Panc1 (cell line): ENCODE measurements at regions not wholly inside any gene's neighbourhood (a gene's known extent, or its start where the extent isn't known, plus 50 kb on each side); places are given as distances from the start of the nearest gene placed in this dataset.

Source experiments
- ATAC-seq: fragments of 200-7000 bp; cut with Tn5 transposase; 2 replicates; pipeline ENCODE4 v1.9.1; 2020; ENCODE audit warnings: mild to moderate bottlenecking, moderate library complexity
- BruUV-seq: library from RNA; stranded (reverse); fragments of 400-500 nt; replicated peaks from 2 replicates; lab custom pipeline; 2021; lab: Mats Ljungman, UMichigan
- CTCF ChIA-PET: fragments of 300-600 bp; sonication (Branson Sonifier 250); formaldehyde crosslinking; loops from one replicate; lab custom pipeline; 2022; ENCODE audit warnings: antibody characterized with exemption; lab: Charles Lee
- POLR2A ChIA-PET: fragments of 300-600 bp; sonication (Branson Sonifier 250); formaldehyde crosslinking; loops from one replicate; lab custom pipeline; 2022; ENCODE audit warnings: antibody characterized with exemption; lab: Charles Lee
- DNase-seq: peaks from one replicate; pipeline ENCODE4 v3.0.0-alpha.2; 2010; ENCODE audit warnings: low read depth, low spot score
- H3K27ac ChIP-seq: 2 replicates; pipeline ENCODE4 v1.5.1; 2011; ENCODE audit warnings: mild to moderate bottlenecking, low read length, inconsistent platforms
- H3K27me3 ChIP-seq: fragments of 200-500 bp; sonication (Bioruptor generic); 2 replicates; pipeline ENCODE4 v1.6.0; 2014; ENCODE audit warnings: low read length, inconsistent platforms; ENCODE audit not compliant: control insufficient read depth, insufficient read depth
- H3K36me3 ChIP-seq: fragments of 200-500 bp; sonication (Bioruptor generic); 2 replicates; pipeline ENCODE4 v1.5.1; 2014; ENCODE audit warnings: inconsistent platforms, mild to moderate bottlenecking, low read length, moderate library complexity; ENCODE audit not compliant: control insufficient read depth, insufficient read depth
- H3K4me1 ChIP-seq: 2 replicates; pipeline ENCODE4 v1.5.1; 2011; ENCODE audit warnings: inconsistent platforms, mild to moderate bottlenecking, low read length, moderate library complexity; ENCODE audit not compliant: control insufficient read depth, insufficient read depth
- H3K4me3 ChIP-seq, 2 experiments: 2 replicates each; pipeline ENCODE4 v1.5.1; 2011 to 2012; ENCODE audit warnings: low read depth in 2 of 2, low read length in 2 of 2, mild to moderate bottlenecking in 2 of 2, inconsistent platforms in 1 of 2, moderate library complexity in 1 of 2
- H3K9me3 ChIP-seq: fragments of 200-500 bp; sonication (Bioruptor generic); 2 replicates; pipeline ENCODE4 v1.5.1; 2014; ENCODE audit warnings: low read depth, mild to moderate bottlenecking, inconsistent platforms, low read length, moderate library complexity; ENCODE audit not compliant: control insufficient read depth, insufficient read depth
- CTCF ChIP-seq: fragments of 450-650 bp; IDR thresholded peaks from 2 replicates; pipeline ENCODE4 v1.5.1; 2017; ENCODE audit warnings: mild to moderate bottlenecking
- POLR2AphosphoS5 ChIP-seq: IDR thresholded peaks from 2 replicates; pipeline ENCODE4 v1.6.1; 2012; ENCODE audit warnings: mild to moderate bottlenecking, low read depth, low read length, moderate library complexity
- REST ChIP-seq, 2 experiments: IDR thresholded peaks; 2 replicates each; pipeline ENCODE4 v1.6.1; 2011 to 2012; ENCODE audit warnings: low read depth in 2 of 2, control low read depth in 1 of 2, low read length in 1 of 2, mild to moderate bottlenecking in 1 of 2, moderate library complexity in 1 of 2; ENCODE audit not compliant: insufficient read depth in 1 of 2
- SIN3A ChIP-seq: IDR thresholded peaks from 2 replicates; pipeline ENCODE4 v1.6.1; 2012; ENCODE audit warnings: low read depth, mild to moderate bottlenecking, low read length, moderate library complexity, borderline replicate concordance; ENCODE audit not compliant: insufficient read depth
- TCF7L2 ChIP-seq: IDR thresholded peaks from 2 replicates; pipeline ENCODE4 v1.6.1; 2011; ENCODE audit warnings: mild to moderate bottlenecking, low read depth, low read length, inconsistent platforms
- in situ Hi-C: cut with HindIII; loops from 2 replicates; pipeline ENCODE4 v1.10.0; 2016; ENCODE audit warnings: low sequenced_read_pairs, low pct_unique_long_range_greater_than_20kb
- intact Hi-C: fragments of 100-400 bp; cut with micrococcal nuclease; formaldehyde crosslinking; loops from one replicate; pipeline ENCODE4 v1.10.0; 2022; ENCODE audit not compliant: unreplicated experiment

DNA sequence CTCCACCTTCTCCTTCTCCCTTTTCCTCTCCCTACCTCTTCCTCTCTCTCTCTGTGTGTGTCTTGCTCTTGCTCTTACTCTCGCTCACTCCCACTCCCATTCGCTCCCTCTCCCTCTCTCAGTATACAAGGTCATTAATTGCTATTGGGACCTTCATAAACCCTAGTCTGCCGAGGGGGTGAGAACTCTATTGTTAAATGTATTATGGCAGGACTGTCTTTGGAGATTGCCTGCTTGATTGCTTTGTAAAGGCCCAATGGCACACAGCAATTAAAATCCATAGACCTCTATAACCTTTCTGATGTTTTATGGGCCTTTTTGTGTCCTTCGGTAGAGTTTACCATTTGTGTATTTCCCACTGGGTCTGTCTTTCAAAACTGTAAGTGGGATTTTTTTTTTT is 465.9 kb downstream of the ANXA1 start:
- ChIA-PET POLR2A (no interaction called here), CTCF (no interaction called here)
- H3K4me1 ChIP-seq: no peaks in the 10 kb centered on the region
- DNase-seq (no peak), ATAC-seq (no peak)
- H3K36me3 ChIP-seq: no peaks in the 10 kb centered on the region
- no peak overlapping the region for H3K27ac ChIP-seq
- TF ChIP-seq REST (IDR thresholded peaks at IDR 0.05; ENCODE audit: insufficient read depth in 1 of 2, low read depth in 2 of 2, low read length in 1 of 2) (no peak), POLR2AphosphoS5 (no peak), SIN3A (no peak), TCF7L2 (no peak), CTCF (no peak)
- no TSS peak for BruUV-seq
- in situ Hi-C loops (no loop called here), intact Hi-C loops (no loop called here)
- H3K9me3 ChIP-seq: no peaks in the 10 kb centered on the region
- no peaks in the 10 kb centered on the region for H3K27me3 ChIP-seq
- no peak overlapping the region for H3K4me3 ChIP-seq

DNA sequence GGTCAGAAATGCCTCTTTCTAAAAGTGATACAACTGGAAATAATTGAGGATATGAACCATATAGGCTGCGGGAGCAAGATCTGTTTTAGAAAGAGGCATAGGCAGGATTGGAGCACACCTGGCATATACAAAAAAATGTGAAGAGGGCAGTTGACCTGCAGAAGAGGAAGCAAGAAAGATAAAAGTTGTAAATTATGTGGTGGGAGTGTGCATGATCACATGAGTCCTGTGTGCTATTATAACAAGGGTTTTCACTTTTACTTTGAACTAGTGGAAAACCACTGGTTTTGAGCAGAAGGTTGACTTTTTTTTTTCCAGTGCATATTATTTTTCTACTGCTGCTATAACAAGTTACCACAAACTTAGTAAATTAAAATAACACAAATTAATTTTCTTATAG is 489.3 kb downstream of the ANXA1 start:
- no peaks in the 10 kb centered on the region for H3K4me1 ChIP-seq
- no peaks in the 10 kb centered on the region for H3K36me3 ChIP-seq
- intact Hi-C loops (no loop called here), in situ Hi-C loops (no loop called here)
- ChIA-PET CTCF (no interaction called here), POLR2A (no interaction called here)
- H3K4me3 ChIP-seq: no peak overlapping the region
- H3K27me3 ChIP-seq: no peaks in the 10 kb centered on the region
- DNase-seq (no peak), ATAC-seq (no peak)
- no TSS peak for BruUV-seq
- TF ChIP-seq POLR2AphosphoS5 (no peak), SIN3A (no peak), REST (IDR thresholded peaks at IDR 0.05; ENCODE audit: insufficient read depth in 1 of 2, low read depth in 2 of 2, low read length in 1 of 2) (no peak), CTCF (no peak), TCF7L2 (no peak)
- H3K9me3 ChIP-seq: peaks cover 4% of the 10 kb centered on the region; the same call in 1 of the 2 replicates
- H3K27ac ChIP-seq: no peak overlapping the region
